Stimulated activated naive B cell treated with anti-CD40 and anti-IgM and Interleukin-4, amounts not matched to agents 10 μg/mL and 1 μg/mL and 100 μg/mL, for 72 hours (primary cell): ENCODE measurements at regions not wholly inside any gene's neighbourhood (a gene's known extent, or its start where the extent isn't known, plus 50 kb on each side); places are given as distances from the start of the nearest gene placed in this dataset.
"Not testable (repeated sequence)": the region's sequence is repeated elsewhere in the genome, so short reads cannot be mapped to it uniquely, and the experiment has no call there.

Experiments used
- ATAC-seq, 2 donors: fragments of 150-1000 bp; cut with Tn5 transposase; replicated peaks; 2 replicates each; pipeline ENCODE4 v1.10.0; 2021; ENCODE audit warnings: moderate library complexity in 1 of 2
- DNase-seq: peaks from one replicate; pipeline ENCODE4 v3.0.0; 2021
- H3K27ac Mint-ChIP-seq: one replicate; pipeline ENCODE4 v1.8.0; 2022; ENCODE audit warnings: mild to moderate bottlenecking, mixed read lengths
- H3K27me3 Mint-ChIP-seq, 2 donors: one replicate each; pipeline ENCODE4 v1.8.0; 2022; ENCODE audit warnings: mixed read lengths in 2 of 2
- H3K36me3 Mint-ChIP-seq, 2 donors: one replicate each; pipeline ENCODE4 v1.8.0; 2022; ENCODE audit warnings: mixed read lengths in 2 of 2, mild to moderate bottlenecking in 1 of 2
- H3K4me1 Mint-ChIP-seq, 2 donors: one replicate each; pipeline ENCODE4 v1.8.0; 2022; ENCODE audit warnings: mixed read lengths in 2 of 2, mild to moderate bottlenecking in 1 of 2
- H3K4me3 Mint-ChIP-seq, 2 donors: one replicate each; pipeline ENCODE4 v1.8.0; 2022; ENCODE audit warnings: mild to moderate bottlenecking in 2 of 2, mixed read lengths in 2 of 2, moderate library complexity in 1 of 2
- H3K9me3 Mint-ChIP-seq, 2 donors: one replicate each; pipeline ENCODE4 v1.8.0; 2022; ENCODE audit warnings: mixed read lengths in 2 of 2, mild to moderate bottlenecking in 1 of 2

DNA sequence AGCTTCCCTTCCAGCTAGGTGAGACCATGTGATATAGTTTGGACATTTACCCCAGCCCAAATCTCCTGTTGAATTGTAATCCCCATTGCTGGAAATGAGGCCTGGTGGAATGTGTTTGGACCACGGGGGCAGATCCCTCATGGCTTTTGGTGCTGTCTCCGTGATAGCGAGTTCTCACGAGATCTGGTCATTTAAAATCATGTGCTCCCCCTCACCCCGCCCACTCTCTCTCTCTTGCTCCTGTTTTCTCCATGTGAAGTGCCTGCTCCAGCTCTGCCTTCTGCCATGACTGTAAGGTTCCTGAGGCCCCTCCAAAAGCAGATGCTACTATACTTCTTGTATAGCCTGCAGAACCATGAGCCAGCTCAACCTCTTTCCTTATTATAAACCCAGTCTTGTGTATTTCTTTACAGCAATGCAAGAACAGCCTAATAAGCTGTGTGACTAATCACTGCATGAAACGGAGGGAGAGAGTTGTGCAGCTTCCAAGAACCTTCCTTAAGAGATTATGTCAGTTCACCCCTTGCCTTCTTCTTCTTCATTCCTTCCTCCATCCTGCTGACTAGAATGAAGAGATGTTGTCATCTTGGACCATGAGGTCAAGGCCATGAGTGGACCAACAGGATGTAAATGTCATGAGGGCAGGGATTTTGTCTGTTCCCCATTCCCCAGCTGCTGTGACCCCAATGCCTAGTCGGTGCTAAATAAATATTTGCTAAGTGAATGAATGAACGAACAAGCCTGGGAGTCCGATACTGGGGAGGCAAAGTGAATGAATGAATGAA lies 91.0 kb downstream of the CPN2 start:
- DNase-seq (no peak), ATAC-seq (no peak)
- no peak overlapping the region for H3K4me3 Mint-ChIP-seq

DNA sequence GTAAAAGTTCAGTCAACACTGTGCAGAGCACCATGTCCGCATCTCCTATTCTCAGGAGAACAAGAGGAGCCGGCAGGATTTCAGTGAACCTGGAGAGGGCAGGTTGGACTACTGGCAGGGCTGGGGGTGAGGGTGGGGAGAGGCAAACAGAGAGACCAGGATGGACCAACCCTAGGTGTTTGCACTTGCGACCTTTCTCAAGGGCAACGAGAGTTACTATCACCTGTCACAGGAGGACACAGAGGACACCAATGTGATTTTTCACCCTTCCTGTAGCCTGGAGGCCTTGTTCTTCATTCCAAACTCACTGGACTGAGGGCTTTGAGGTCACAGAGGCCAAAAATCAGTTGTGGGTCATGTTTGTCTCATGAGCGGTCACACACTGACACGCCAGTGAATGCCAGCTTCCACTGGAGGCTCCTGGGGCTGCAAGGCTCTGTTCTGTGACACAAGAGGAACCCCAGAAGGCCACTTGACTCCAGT lies 89.5 kb downstream of the CPN2 start:
- Mint-ChIP-seq H3K27ac (no peak overlapping the region), H3K9me3 (no peaks in the 10 kb centered on the region), H3K27me3 (peaks cover 14 to 15% of the 10 kb centered on the region in 2 donors), H3K4me3 (no peak overlapping the region), H3K36me3 (no peaks in the 10 kb centered on the region), H3K4me1 (peaks cover 5 to 6% of the 10 kb centered on the region in 2 donors)
- DNase-seq (no peak), ATAC-seq (no peak)

More for the DNA sequence above, 91.0 kb downstream of the CPN2 start:
- H3K9me3 Mint-ChIP-seq: no peaks in the 10 kb centered on the region
- no peaks in the 10 kb centered on the region for H3K36me3 Mint-ChIP-seq
- no peak overlapping the region for H3K27ac Mint-ChIP-seq
- peaks cover 8 to 10% of the 10 kb centered on the region in 2 donors for H3K4me1 Mint-ChIP-seq
- H3K27me3 Mint-ChIP-seq: peaks cover under 1% of the 10 kb centered on the region in 2 donors

DNA sequence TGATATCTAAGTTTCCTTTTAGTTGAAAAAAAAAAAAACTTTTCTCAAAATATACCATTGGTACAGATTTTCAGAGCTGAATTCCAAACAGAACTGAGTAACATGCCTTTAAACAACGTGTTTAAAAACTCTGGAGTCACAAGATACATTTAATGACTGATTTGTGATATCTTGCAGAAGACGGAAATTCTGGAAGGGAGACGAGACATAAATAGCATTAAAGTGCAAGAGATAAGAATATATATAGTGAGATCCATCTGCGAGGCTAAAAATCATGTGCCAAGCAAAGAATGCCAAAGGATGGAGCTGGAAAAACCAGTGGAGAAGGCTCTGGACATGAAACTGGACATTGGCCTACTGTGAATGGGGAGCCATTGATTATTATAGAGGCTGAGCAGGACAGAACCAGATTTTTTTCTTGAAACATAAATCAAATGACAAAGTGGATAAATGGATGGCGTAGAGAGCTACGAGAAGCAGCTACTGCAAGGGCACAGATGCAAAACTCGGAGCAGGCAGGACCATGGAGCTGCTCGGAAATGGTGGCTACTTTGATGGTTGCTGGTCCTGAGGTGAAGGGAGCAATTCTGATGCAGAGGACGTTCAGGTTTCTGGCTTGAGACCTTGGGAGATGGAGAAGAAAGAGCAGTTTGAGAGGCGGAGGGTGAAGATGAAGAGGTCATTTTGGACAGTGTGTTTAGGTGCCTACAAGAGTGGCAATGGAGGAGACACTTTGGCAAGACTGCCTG lies 88.8 kb downstream of the CPN2 start:
- no peak overlapping the region for H3K4me3 Mint-ChIP-seq
- ATAC-seq: no peak
- no peaks in the 10 kb centered on the region for H3K9me3 Mint-ChIP-seq
- no peaks in the 10 kb centered on the region for H3K36me3 Mint-ChIP-seq
- no peak for DNase-seq
- H3K27ac Mint-ChIP-seq: no peak overlapping the region
- H3K4me1 Mint-ChIP-seq: peaks cover 5 to 6% of the 10 kb centered on the region in 2 donors
- peaks cover 15 to 20% of the 10 kb centered on the region in 2 donors for H3K27me3 Mint-ChIP-seq

DNA sequence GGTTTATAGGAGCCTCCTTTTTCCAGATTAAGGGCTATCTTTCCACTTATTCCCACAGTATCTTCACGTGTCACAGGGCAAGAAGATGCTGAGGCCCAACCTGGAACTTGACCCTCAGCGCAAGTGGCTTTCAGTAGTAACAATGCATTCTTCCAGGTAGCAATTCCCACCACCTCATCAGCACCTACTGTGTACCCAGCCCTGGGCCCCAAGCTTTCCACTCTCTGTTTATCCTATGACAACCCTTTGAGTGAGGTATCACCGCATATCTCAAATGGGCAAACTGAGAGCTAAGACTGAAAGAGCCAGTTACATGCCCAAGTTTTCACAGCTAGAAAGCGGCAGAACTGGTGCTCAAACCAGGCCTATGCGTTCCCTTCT lies 88.2 kb downstream of the CPN2 start:
- Mint-ChIP-seq H3K27me3 (peaks cover 20 to 26% of the 10 kb centered on the region in 2 donors), H3K27ac (no peak overlapping the region), H3K4me1 (peaks cover 5 to 6% of the 10 kb centered on the region in 2 donors), H3K9me3 (no peaks in the 10 kb centered on the region), H3K4me3 (no peak overlapping the region), H3K36me3 (no peaks in the 10 kb centered on the region)
- ATAC-seq (no peak), DNase-seq (no peak)

DNA sequence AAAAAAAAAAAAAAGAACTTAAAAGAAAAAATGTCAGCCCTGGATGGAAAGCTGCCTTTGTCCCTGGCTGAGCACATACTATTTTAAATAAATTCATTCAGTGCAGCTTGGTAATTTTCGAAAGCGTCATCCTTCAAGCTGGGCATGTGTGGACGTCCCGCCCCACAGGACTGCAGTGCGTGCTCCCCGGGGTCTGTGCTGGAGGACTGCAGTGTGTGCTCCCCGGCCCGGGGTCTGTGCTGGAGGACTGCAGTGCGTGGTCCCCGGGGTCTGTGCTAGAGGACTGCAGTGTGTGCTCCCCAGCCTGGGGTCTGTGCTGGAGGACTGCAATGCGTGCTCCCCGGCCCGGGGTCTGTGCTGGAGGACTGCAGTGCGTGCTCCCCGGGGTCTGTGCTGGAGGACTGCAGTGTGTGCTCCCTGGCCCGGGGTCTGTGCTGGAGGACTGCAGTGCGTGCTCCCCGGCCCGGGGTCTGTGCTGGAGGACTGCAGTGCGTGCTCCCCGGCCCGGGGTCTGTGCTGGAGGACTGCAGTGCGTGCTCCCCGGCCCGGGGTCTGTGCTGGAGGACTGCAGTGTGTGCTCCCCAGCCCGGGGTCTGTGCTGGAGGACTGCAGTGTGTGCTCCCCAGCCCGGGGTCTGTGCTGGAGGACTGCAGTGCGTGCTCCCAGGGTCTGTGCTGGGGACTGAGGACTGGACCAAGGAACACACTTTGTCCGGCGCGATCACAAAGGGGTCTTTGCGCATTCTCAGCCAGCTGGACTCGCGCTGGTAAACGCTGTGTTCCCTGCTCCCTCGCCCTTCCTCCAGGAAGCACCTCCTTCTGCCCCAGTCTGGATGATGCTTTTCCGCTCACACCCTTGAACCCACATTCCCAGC lies 86.3 kb downstream of the CPN2 start:
- peaks cover 37 to 44% of the 10 kb centered on the region in 2 donors for H3K27me3 Mint-ChIP-seq
- H3K4me1 Mint-ChIP-seq: peaks cover 6 to 12% of the 10 kb centered on the region in 2 donors
- DNase-seq, H3K9me3 Mint-ChIP-seq, H3K4me3 Mint-ChIP-seq, H3K36me3 Mint-ChIP-seq, H3K27ac Mint-ChIP-seq, ATAC-seq: not testable (repeated sequence)

DNA sequence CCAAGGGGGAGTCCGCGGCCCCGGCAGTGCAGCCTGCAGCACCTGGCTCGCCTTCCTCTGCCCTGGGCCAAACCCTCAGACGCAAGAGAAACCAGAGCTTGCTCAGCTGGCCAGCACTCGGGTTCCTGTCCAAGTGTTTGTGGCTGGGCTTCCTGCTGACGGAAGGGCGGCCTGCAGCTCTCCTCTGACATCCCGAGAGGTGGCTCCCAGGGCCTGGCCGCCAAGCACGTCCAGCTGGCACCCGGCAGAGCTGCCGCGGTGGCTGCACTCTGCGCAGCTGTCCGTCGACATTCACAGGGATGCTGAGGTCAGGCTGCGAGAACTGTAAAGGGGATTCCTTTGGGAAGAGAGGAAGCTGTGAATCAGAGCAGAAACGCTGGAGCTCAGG lies 85.6 kb downstream of the CPN2 start:
- H3K4me3 Mint-ChIP-seq: peak overlapping the region in 1 of 2 donors; percentile 5

DNA sequence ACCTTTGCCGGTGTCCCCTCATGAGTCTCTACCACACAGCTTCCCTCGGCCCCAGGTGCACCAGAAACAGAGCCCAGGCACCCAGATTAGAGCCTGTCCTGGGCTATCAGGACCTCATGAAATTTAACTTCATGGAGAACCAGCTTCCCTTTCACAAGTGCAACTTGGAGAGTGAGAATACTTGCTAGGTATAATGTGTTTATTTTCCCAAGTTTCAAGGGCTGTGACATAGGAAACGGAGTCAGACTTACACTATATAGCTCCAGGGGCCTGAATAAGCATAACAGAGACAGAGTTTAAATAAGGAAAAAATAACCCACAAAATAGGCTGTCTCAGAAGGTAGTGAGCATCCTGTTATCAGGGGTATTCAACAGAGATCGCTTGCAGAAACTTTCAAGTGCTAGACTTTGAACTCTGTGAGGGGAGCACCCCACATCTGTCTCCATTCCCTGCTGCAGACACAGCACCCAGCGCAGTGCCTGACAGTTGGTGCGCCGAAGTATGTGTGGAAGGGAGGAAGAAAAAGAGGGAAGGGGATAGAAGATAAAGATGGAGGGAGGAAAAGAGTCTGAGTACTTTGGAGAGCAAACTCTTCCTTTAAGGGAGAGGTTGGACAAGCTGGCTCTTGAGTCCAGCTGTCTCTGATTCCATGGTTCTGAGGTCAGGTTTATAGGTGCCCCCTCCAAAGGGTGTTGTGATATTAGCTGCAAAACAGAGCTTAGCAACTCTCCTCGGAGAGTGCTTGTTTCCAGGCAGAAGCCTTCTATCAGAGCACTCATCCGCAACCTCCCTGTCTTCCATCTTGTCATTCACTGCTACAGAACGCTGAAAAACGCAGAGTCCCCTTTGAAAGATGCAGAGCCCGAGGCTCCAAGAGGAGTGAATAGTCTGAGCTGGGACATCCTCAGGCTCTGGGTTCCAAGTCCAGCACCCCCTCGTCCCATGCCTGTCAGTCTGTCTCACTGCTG lies 84.8 kb downstream of the CPN2 start:
- no peak for ATAC-seq
- Mint-ChIP-seq H3K9me3 (no peaks in the 10 kb centered on the region), H3K36me3 (no peaks in the 10 kb centered on the region), H3K27me3 (peaks cover 45 to 57% of the 10 kb centered on the region in 2 donors), H3K27ac (no peak overlapping the region), H3K4me1 (peaks cover 11 to 21% of the 10 kb centered on the region in 2 donors), H3K4me3 (no peak overlapping the region)
- no peak for DNase-seq

More for the DNA sequence above, 85.6 kb downstream of the CPN2 start:
- H3K27ac Mint-ChIP-seq: no peak overlapping the region
- peaks cover 42 to 50% of the 10 kb centered on the region in 2 donors for H3K27me3 Mint-ChIP-seq
- H3K4me1 Mint-ChIP-seq: peaks cover 10 to 18% of the 10 kb centered on the region in 2 donors
- H3K36me3 Mint-ChIP-seq: no peaks in the 10 kb centered on the region
- DNase-seq (no peak), ATAC-seq (peak; percentile 7 to 22)
- H3K9me3 Mint-ChIP-seq: no peaks in the 10 kb centered on the region

DNA sequence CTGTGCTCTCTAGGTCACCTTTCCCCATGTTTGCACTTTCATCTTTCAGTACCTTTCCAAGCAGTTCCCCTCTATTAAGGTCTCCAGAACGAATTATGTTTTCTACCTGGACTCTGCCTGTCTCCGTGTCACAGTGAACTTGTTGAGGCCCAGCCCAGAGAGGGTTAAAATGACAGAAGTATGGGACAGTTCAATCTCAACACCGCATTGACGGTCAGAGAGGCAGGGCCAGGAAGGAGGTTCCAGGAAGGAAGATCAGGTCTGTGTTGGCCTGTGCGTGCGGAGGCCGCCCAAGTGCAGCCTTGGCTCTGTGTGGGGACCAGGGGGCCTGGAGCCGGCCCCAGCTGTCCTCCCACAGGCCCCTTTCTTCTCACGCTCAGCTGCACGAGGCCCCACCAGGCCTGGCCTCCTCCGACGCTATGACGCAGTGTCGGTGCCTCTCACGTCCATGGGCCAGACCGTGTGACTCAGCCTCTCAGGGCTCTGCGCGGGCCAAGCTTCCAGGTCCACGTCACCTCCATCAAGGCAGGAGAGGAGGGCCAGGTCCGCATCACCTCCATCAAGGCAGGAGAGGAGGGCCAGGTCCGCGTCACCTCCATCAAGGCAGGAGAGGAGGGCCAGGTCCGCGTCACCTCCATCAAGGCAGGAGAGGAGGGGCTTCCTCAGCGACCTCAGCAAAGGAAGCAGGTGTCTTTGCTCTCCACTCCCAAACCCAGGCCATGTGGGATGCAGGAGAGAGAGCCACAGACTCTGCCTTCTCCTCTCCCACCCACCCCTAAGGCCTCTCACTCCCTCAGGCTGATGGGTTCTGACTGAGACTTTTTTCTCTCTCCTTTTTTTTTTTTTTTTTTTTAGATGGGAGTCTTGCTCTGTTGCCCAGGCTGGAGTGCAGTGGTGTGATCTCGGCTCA lies 83.1 kb downstream of the CPN2 start:
- Mint-ChIP-seq H3K27me3 (peaks cover 59 to 74% of the 10 kb centered on the region in 2 donors), H3K4me1 (peaks cover 11 to 21% of the 10 kb centered on the region in 2 donors)

DNA sequence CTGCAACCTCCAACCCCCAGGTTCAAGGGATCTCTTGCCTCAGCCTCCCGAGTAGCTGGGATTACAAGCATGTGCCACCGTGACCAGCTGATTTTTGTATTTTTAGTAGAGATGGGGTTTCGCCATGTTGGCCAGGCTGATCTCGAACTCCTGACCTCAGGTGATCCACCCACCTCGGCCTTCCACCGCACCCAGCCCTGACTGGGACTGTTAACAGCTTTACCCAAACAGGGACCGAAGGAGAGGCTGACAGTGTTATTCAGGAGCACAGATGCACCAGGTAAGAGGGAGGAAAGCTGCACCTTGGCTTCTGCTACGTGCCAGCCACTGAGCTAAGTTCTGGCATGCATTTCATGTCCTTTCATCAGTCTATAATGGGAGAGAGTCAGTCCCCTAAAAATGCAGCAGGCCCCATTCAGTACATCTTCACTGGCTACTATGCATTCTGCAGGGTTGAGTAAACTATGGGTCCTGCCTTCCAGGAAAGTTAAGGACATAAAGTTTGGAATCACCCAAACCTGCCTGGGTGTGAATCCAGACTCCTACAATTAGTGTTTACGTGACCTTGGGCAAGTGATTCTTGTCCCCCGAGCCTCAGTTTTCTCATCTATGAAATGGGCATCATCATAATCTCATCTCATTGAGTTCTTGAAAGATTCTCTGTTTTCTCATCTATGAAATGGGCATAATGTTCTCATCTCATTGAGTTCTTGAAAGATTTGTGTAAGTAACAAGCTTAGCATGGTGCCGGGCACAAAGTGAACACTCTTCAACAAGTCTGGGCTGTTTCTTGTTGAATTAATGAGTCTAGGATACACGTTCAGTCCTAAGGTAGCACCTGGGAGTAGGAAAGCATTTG lies 82.2 kb downstream of the CPN2 start:
- Mint-ChIP-seq H3K4me1 (peaks cover 11 to 21% of the 10 kb centered on the region in 2 donors), H3K9me3 (no peaks in the 10 kb centered on the region), H3K4me3 (no peak overlapping the region), H3K36me3 (no peaks in the 10 kb centered on the region), H3K27me3 (peaks cover 59 to 76% of the 10 kb centered on the region in 2 donors), H3K27ac (no peak overlapping the region)
- no peak for ATAC-seq
- no peak for DNase-seq

More for the DNA sequence above, 83.1 kb downstream of the CPN2 start:
- ATAC-seq (no peak), DNase-seq (no peak)
- Mint-ChIP-seq H3K4me3 (no peak overlapping the region), H3K27ac (no peak overlapping the region), H3K9me3 (no peaks in the 10 kb centered on the region), H3K36me3 (no peaks in the 10 kb centered on the region)

DNA sequence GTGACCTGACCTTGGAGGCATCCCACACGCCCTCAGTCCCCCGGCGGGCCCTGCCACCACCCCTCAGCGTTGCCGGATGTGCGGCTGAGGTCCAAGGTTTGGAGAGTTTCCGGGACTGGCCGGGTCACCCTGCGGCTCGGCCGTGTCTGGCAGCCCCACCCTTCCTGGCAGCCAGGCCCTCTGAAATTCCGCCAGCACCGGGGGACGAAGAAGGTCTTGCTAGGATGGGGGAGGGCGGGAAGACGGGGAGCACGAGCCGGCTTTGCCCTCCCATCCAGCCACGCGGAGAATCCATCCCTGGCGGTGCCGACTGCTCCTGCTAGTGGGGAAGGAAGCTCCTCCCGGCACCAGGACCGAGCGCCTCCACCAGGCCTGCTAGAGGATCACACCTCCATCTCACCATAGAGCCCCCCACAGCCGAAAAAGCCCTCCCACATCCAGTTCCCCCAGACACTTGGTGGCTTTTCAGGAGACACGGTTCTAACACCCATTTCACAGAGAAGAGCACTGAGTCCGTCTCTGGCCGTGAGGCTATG lies 81.5 kb downstream of the CPN2 start:
- no peak overlapping the region for H3K4me3 Mint-ChIP-seq
- no peak for ATAC-seq
- peaks cover 59 to 80% of the 10 kb centered on the region in 2 donors for H3K27me3 Mint-ChIP-seq
- DNase-seq: no peak
- peak overlapping the region; percentile 42 for H3K27ac Mint-ChIP-seq
- no peaks in the 10 kb centered on the region for H3K9me3 Mint-ChIP-seq
- H3K36me3 Mint-ChIP-seq: no peaks in the 10 kb centered on the region
- peaks cover 11 to 21% of the 10 kb centered on the region in 2 donors for H3K4me1 Mint-ChIP-seq

DNA sequence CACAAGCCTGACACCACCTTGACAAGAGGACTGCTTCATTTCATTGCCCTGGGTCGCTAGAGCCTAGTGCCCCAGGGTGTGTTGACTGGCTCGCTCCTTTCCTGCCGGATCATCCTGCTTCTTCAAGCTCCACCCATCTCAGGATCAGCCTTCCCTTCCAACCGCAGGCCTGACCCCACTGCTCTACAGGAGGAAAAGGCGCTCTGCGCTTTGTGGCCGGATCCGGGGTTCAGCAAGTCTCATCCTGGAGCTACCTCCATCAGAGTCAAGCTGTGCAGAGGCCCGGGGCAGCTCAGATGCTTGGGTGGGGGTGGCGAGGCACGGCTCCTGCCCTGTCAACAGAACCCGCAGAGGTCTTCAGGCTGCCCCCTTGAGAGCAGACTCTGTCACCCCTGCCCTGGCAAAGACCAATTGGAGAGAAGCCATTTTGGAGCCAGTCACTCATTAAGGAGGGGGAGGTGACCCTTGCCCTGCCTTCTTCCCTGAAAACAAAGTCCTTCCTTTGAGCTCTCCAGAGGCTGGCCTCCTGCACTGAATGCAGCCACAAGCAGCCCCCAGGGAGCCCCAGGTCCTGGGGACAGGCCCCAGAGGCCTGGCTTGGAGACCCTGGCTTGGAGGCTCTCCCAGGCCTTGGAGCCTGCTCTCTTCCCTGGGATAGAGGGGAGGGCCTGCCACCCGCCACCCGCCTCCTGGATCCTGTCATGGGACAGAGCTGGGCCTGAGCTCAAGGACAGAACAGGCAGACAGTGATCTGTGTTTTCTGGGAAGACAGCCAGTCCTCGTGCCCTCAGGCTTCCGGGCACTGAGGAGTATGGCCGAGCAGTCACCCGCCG lies 80.3 kb downstream of the CPN2 start:
- Mint-ChIP-seq H3K27me3 (peaks cover 61 to 84% of the 10 kb centered on the region in 2 donors), H3K27ac (no peak overlapping the region), H3K4me1 (peaks cover 11 to 15% of the 10 kb centered on the region in 2 donors), H3K9me3 (no peaks in the 10 kb centered on the region), H3K4me3 (no peak overlapping the region), H3K36me3 (no peaks in the 10 kb centered on the region)
- DNase-seq (no peak), ATAC-seq (no peak)
